Eye (tissue), 1 donor: ENCODE measurements at regions not wholly inside any gene's neighbourhood (a gene's known extent, or its start where the extent isn't known, plus 50 kb on each side); places are given as distances from the start of the nearest gene placed in this dataset.

Experiments used
- DNase-seq: peaks from one replicate; pipeline ENCODE4 v3.0.0-alpha.2; 2015

DNA sequence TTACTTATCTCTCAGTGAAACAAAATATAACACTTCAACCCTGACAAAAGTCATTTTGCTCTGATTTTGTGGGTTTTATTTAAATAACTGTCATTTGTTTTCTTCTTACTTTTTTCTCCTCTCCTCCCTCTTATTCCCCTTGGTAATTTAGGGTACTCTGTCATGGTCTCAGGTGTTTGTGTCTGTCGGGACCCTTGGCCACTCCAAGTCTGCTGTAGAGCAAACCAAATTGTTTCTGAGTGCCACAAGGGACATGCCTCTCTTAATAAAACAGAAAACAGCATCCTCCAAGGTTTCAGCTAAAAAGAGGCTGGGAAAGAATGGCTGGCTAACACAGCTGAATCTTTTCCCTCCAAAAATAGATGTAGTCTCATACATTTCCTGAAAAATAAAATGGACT is 573.1 kb upstream of the KLF12 start:
- peak; percentile 12 for DNase-seq

- DNase-seq, result peak; percentile 50
Measured at GRCh38 chr13:74706801-74707200, 572.6 kb upstream of the KLF12 start.

GRCh38 chr13:74705438-74705837 is 571.2 kb upstream of the KLF12 start:
- no peak for DNase-seq

DNA sequence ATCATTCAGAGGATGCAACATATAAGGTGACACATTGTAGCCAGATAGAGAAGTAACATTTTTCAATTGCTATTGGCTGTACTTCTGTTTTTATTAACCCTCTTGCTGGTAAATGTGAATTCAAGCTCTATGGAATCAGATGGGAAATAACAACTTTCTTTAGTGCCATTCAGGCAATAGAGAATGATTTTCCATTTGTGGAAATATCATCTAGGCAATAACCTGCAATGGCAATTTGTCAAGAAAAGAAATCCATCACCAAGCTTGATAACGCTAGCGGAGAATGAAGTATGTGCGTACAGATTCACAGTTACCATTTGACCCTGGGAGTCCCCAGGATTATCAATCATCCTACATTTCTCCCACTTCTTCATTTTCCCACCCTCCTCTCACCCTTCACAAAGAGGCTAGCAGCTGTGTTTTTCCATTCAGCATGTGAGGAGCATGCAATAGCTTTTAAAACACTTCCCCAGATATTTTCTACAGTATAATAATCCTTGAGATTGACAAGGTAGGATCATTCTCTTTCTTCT is 569.7 kb upstream of the KLF12 start:
- no peak for DNase-seq

GRCh38 chr13:74696148-74696922 is 562.1 kb upstream of the KLF12 start:
- no peak for DNase-seq

- DNase-seq, result peak; percentile 23
Measured at GRCh38 chr13:74695021-74695800, 561.0 kb upstream of the KLF12 start.

DNA sequence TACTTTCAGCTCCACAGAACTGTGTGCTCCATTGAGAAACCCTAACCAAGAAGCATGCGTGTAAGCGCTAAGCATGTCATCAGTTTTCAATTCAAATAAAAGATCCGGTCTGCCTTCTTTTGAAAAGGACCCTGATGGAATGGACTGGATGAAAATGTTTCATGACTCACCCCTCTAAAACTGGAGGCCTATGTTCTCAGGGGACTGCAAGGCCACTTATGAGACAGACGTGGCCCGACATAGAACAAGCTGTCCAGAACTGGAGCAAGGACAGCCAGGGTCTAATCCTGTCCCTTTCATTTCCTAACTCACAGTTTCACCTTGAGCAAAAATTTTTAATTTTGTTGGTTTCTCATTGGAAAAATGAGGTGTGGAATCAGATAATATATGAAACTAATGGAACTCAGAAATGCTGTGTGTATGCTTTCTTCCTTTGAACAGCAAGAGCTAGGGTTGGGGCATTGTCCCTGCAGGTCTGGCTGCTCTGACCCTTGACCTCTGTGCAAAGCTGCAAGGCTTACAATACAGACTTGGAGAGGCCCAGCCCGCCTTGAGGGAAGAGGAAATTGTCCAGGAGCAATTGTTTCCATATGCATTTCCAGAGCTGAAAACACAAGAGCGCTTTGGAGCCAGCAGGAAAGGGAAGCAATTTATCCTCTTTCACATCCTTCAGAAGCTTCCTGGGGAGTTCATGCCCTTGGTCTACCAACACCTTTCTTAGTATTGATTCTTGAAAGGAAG is 553.4 kb upstream of the KLF12 start:
- peak; percentile 14 for DNase-seq

DNA sequence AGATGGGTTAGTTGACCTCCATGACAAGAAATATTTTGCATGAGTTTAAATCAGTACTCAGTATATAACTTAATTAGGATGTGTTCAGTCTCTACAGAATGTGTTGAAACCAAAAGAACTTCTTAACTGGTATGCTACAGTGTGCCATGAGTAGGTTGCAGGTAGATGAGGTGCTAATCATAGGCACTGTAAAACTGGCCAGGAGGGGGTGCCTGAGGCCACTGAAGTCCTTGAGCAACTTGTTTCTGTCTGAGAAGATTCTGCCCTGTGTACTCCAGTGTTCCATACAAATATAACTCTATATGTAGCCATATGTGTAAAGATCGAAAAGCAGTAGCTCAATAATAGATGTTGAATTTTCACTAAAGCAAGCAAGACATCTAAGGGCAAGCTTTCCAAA is 549.2 kb upstream of the KLF12 start:
- DNase-seq, result no peak

- peak; percentile 50 for DNase-seq
Measured at GRCh38 chr13:74682746-74683145, 548.5 kb upstream of the KLF12 start.

- peak; percentile 8 for DNase-seq
Measured at GRCh38 chr13:74681891-74682290, 547.7 kb upstream of the KLF12 start.

DNA sequence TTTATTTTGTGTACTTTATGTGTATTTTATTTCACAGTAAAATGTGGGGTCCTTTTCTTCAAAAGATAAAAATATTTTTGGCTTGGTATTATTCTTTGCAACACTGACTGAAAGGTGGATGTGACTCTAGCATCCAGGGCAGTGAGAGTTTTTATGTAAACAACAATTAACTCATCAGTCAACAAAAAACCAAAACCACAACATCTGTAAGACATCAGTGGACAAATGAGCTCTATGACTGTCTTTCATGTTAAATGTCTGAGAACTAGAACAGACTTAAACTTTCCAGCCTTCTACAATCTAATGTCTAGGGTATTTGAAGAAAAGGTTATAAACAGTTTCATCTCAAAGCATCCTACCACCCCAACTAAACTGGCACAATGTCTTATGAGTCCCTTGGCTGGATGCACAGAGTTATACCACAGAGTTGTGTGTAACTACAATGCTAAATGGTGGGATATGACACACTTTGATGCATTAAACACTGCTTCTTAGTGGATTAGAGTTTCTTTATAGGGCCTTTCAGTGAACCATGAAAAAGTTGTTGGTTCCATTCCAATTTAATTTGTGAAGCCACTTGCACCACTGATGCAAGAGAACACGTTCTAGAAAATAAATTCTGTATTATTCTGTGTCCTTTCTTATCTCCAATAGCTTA is 544.2 kb upstream of the KLF12 start:
- peak; percentile 11 for DNase-seq

GRCh38 chr13:74675972-74676371 is 541.8 kb upstream of the KLF12 start:
- DNase-seq, result no peak

- peak; percentile 39 for DNase-seq
Measured at GRCh38 chr13:74675182-74675581, 541.0 kb upstream of the KLF12 start.

GRCh38 chr13:74674720-74675119 is 540.5 kb upstream of the KLF12 start:
- DNase-seq, result no peak

DNA sequence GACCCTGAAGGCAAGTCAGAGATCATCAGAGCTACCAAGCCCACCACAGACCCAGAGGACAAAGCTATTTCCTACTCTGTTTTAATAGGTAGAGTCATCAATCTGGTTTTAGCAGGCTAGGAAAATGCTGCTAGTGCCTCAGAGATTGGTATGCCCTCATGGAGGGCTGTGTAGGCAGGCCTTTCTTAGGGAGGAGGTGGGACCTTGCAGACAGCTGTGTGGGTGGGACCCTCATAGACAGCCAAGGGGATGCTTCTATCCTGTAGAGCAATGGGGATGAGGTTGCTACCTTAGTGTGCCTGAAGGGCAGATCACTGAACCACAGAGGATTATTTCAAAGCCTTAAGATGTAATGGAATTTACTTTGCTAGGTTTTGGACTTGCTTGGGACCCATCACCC is 534.9 kb upstream of the KLF12 start:
- DNase-seq, result no peak

GRCh38 chr13:74667656-74668203 is 533.5 kb upstream of the KLF12 start:
- DNase-seq, result no peak

GRCh38 chr13:74662905-74663304 is 528.7 kb upstream of the KLF12 start:
- no peak for DNase-seq

DNA sequence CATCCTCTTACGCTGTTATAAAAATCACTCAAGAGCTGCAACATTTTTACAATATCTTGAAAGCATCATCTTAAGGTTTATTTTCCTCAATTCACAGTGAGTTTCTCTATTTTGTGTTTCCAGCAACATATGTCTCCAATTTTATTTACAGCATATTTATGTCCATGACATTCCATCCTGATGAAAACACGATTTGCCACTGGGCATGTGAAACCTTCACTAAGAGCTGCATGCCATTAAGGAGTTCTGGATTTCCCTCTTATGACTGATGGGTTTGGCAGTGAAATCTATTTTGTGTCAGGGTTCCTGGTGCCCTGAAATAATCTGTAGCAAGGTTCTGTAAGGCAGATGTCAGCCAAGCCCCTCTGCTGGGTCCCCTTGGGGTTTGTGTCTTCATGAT is 527.6 kb upstream of the KLF12 start:
- peak; percentile 17 for DNase-seq

DNA sequence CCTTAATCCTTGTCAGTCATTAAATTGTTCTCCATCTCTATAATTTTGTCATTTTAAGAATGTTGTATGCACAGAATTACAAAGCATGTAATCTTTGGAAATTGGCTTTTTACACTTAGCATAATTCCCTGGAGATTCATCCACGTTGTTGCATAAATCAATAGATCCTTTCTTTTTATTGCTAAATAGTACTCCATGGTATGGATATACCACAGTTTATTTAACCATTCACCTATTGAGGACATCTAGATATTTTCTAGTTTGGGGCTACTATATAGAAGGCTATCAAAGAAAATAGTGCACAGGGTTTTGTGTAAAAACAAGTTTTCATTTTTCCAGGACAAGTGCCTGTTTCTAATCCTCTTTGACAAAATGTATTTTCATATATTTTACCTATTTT is 523.6 kb upstream of the KLF12 start:
- DNase-seq, result no peak

DNA sequence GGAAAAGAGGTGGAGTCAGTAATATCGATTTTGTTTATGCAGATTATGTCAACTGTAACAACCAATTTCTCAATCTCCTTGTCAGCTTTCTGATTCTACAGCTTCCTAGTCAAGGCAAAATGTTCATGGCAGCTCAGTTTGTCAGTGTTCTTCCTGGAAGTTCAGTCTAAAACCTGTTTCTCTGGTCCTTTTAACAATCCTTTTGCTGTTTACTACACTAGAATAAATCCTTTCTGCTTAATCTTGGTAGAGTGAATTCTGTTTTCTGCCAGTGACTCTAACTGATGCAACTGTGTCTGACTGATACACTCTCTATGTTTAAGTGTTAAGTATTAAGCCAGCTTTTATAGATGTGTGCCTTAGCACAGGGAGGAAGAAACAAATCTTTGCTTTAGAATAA is 516.9 kb upstream of the KLF12 start:
- DNase-seq, result peak; percentile 9

GRCh38 chr13:74647991-74648390 is 513.8 kb upstream of the KLF12 start:
- DNase-seq, result no peak

- no peak for DNase-seq
Measured at GRCh38 chr13:74647211-74647610, 513.0 kb upstream of the KLF12 start.

DNA sequence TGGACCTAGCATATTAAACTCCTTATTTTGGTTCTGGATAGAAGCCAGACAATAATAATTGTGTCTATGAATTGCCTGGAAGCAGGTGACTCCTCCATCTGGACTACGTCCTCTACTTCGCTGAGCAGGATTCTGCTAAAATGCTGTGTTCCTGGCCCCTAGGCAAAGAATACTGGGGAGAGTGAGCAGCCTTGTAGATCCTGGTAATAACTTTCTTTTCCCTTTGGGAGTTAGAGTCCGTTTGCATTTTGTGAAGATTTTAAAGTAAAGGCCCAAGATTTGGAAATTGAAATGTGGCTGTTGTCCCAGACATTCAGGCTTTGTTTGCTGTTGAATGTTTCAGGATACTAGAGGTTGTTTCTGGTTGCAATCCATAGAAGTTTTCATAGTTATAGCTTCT is 511.9 kb upstream of the KLF12 start:
- no peak for DNase-seq
